Gastroesophageal sphincter (tissue), 3 donors: ENCODE measurements at regions not wholly inside any gene's neighbourhood (a gene's known extent, or its start where the extent isn't known, plus 50 kb on each side); places are given as distances from the start of the nearest gene placed in this dataset.

Experiments
- CTCF ChIP-seq, 4 experiments: fragments of 200-600 bp in 2 of 4; fragments of 450-650 bp in 2 of 4; sonication (generic) in 1 of 4; IDR thresholded peaks; one replicate each; pipeline ENCODE4 v1.5.1; 2017 to 2019; ENCODE audit warnings: antibody characterized with exemption in 4 of 4, mild to moderate bottlenecking in 2 of 4, moderate library complexity in 2 of 4
- EP300 ChIP-seq: sonication (generic); formaldehyde crosslinking; IDR thresholded peaks from one replicate; pipeline ENCODE4 v1.6.1; 2017; ENCODE audit warnings: antibody characterized with exemption, mild to moderate bottlenecking
- POLR2A ChIP-seq, 2 donors: fragments of 450-650 bp; IDR thresholded peaks; one replicate each; pipeline ENCODE4 v1.6.1; 2017; ENCODE audit warnings: antibody characterized with exemption in 2 of 2, mild to moderate bottlenecking in 2 of 2, moderate library complexity in 1 of 2
- POLR2AphosphoS5 ChIP-seq: sonication (generic); formaldehyde crosslinking; IDR thresholded peaks from one replicate; pipeline ENCODE4 v1.6.1; 2017; ENCODE audit warnings: antibody characterized with exemption

GRCh38 chr12:111271674-111272418 is 97.0 kb downstream of the PHETA1 start:
- TF ChIP-seq POLR2AphosphoS5 (no peak), CTCF (IDR thresholded peaks at IDR 0.05) (no peak), POLR2A (IDR thresholded peaks at IDR 0.05) (no peak), EP300 (no peak)
